ENCODE measurements at regions not wholly inside any gene's neighbourhood (a gene's known extent, or its start where the extent isn't known, plus 50 kb on each side); places are given as distances from the start of the nearest gene placed in this dataset.

- no peak for DNase-seq
Observed at GRCh38 chr5:123787635-123788034, 275.7 kb downstream of the CSNK1G3 start.

GRCh38 chr5:123787136-123787535 is 275.2 kb downstream of the CSNK1G3 start:
- DNase-seq, result no peak

GRCh38 chr5:123786411-123786810 is 274.4 kb downstream of the CSNK1G3 start:
- DNase-seq, result no peak

- no peak for DNase-seq
Observed at GRCh38 chr5:123785162-123786071, 273.4 kb downstream of the CSNK1G3 start.

- no peak for DNase-seq
Observed at GRCh38 chr5:123783421-123783820, 271.4 kb downstream of the CSNK1G3 start.

- no peak for DNase-seq
Observed at GRCh38 chr5:123778641-123779040, 266.7 kb downstream of the CSNK1G3 start.

- DNase-seq, result no peak
Observed at GRCh38 chr5:123776761-123777160, 264.8 kb downstream of the CSNK1G3 start.

GRCh38 chr5:123771715-123772114 is 259.7 kb downstream of the CSNK1G3 start:
- DNase-seq, result no peak

GRCh38 chr5:123763201-123763600 is 251.2 kb downstream of the CSNK1G3 start:
- DNase-seq, result no peak

GRCh38 chr5:123756816-123757215 is 244.8 kb downstream of the CSNK1G3 start:
- no peak for DNase-seq

- no peak for DNase-seq
Observed at GRCh38 chr5:123756318-123756665, 244.3 kb downstream of the CSNK1G3 start.

GRCh38 chr5:123755653-123756317 is 243.8 kb downstream of the CSNK1G3 start:
- DNase-seq, result no peak

GRCh38 chr5:123754908-123755307 is 242.9 kb downstream of the CSNK1G3 start:
- no peak for DNase-seq

- DNase-seq, result no peak
Observed at GRCh38 chr5:123753937-123754891, 242.2 kb downstream of the CSNK1G3 start.

GRCh38 chr5:123753180-123753936 is 241.4 kb downstream of the CSNK1G3 start:
- DNase-seq, result no peak

GRCh38 chr5:123752552-123753179 is 240.7 kb downstream of the CSNK1G3 start:
- no peak for DNase-seq

- no peak for DNase-seq
Observed at GRCh38 chr5:123751670-123752069, 239.7 kb downstream of the CSNK1G3 start.

- no peak for DNase-seq
Observed at GRCh38 chr5:123748239-123748638, 236.3 kb downstream of the CSNK1G3 start.

- DNase-seq, result no peak
Observed at GRCh38 chr5:123746683-123747360, 234.8 kb downstream of the CSNK1G3 start.

GRCh38 chr5:123743990-123744583 is 232.1 kb downstream of the CSNK1G3 start:
- DNase-seq, result no peak

- DNase-seq, result no peak
Observed at GRCh38 chr5:123735384-123735783, 223.4 kb downstream of the CSNK1G3 start.
